ENCODE measurements at regions not wholly inside any gene's neighbourhood (a gene's known extent, or its start where the extent isn't known, plus 50 kb on each side); places are given as distances from the start of the nearest gene placed in this dataset.

GRCh38 chr5:168039566-168040248 lies 251.7 kb upstream of the WWC1 start:
- no peaks in the 10 kb centered on the region for H3K4me1 ChIP-seq
- intact Hi-C loops (cut with DNase I; ENCODE audit: low total_unique reads): no loop called here
- H3K36me3 ChIP-seq: no peaks in the 10 kb centered on the region
- TF ChIP-seq POLR2A (IDR thresholded peaks at IDR 0.05) (no peak), CTCF (IDR thresholded peaks at IDR 0.05 in 4 of 5, conservative IDR thresholded peaks at IDR 0.05 in 1 of 5) (no peak)
- H3K9me3 ChIP-seq: no peaks in the 10 kb centered on the region
- H3K27ac ChIP-seq: no peak overlapping the region
- DNase-seq (no peak), ATAC-seq (no peak)
- H3K27me3 ChIP-seq: no peaks in the 10 kb centered on the region
- no peak overlapping the region for H3K4me3 ChIP-seq
- in situ Hi-C loops (cut with MboI; ENCODE audit: low sequenced_read_pairs in 4 of 4): no loop called here

GRCh38 chr5:168041583-168041982 lies 249.9 kb upstream of the WWC1 start:
- TF ChIP-seq CTCF (IDR thresholded peaks at IDR 0.05 in 4 of 5, conservative IDR thresholded peaks at IDR 0.05 in 1 of 5) (no peak), POLR2A (IDR thresholded peaks at IDR 0.05) (no peak)
- Histone ChIP-seq H3K36me3 (no peaks in the 10 kb centered on the region), H3K4me3 (no peak overlapping the region), H3K27me3 (no peaks in the 10 kb centered on the region), H3K4me1 (no peaks in the 10 kb centered on the region), H3K9me3 (no peaks in the 10 kb centered on the region), H3K27ac (no peak overlapping the region)
- intact Hi-C loops (cut with DNase I; ENCODE audit: low total_unique reads) (no loop called here), in situ Hi-C loops (cut with MboI; ENCODE audit: low sequenced_read_pairs in 4 of 4) (no loop called here)
- ATAC-seq (no peak), DNase-seq (no peak)

- Histone ChIP-seq H3K9me3 (no peaks in the 10 kb centered on the region), H3K36me3 (no peaks in the 10 kb centered on the region), H3K4me3 (no peak overlapping the region), H3K27ac (no peak overlapping the region), H3K27me3 (no peaks in the 10 kb centered on the region), H3K4me1 (no peaks in the 10 kb centered on the region)
- TF ChIP-seq CTCF (IDR thresholded peaks at IDR 0.05 in 4 of 5, conservative IDR thresholded peaks at IDR 0.05 in 1 of 5) (no peak), POLR2A (IDR thresholded peaks at IDR 0.05) (no peak)
- intact Hi-C loops (cut with DNase I; ENCODE audit: low total_unique reads) (no loop called here), in situ Hi-C loops (cut with MboI; ENCODE audit: low sequenced_read_pairs in 4 of 4) (no loop called here)
- ATAC-seq: no peak
- no peak for DNase-seq
These were observed 249.0 kb upstream of the WWC1 start for GRCh38 chr5:168042284-168043068.

GRCh38 chr5:168046163-168046562 lies 245.3 kb upstream of the WWC1 start:
- H3K9me3 ChIP-seq: no peaks in the 10 kb centered on the region
- H3K4me1 ChIP-seq: no peaks in the 10 kb centered on the region
- in situ Hi-C loops (cut with MboI; ENCODE audit: low sequenced_read_pairs in 4 of 4) (no loop called here), intact Hi-C loops (cut with DNase I; ENCODE audit: low total_unique reads) (no loop called here)
- no peak for ATAC-seq
- no peaks in the 10 kb centered on the region for H3K36me3 ChIP-seq
- no peak for TF ChIP-seq POLR2A (IDR thresholded peaks at IDR 0.05)
- no peak for TF ChIP-seq CTCF (IDR thresholded peaks at IDR 0.05 in 4 of 5, conservative IDR thresholded peaks at IDR 0.05 in 1 of 5)
- H3K27me3 ChIP-seq: no peaks in the 10 kb centered on the region
- DNase-seq: no peak
- H3K4me3 ChIP-seq: no peak overlapping the region
- no peak overlapping the region for H3K27ac ChIP-seq

Data from gastrocnemius medialis (tissue), 4 donors.